ENCODE measurements at regions not wholly inside any gene's neighbourhood (a gene's known extent, or its start where the extent isn't known, plus 50 kb on each side); places are given as distances from the start of the nearest gene placed in this dataset.

DNA sequence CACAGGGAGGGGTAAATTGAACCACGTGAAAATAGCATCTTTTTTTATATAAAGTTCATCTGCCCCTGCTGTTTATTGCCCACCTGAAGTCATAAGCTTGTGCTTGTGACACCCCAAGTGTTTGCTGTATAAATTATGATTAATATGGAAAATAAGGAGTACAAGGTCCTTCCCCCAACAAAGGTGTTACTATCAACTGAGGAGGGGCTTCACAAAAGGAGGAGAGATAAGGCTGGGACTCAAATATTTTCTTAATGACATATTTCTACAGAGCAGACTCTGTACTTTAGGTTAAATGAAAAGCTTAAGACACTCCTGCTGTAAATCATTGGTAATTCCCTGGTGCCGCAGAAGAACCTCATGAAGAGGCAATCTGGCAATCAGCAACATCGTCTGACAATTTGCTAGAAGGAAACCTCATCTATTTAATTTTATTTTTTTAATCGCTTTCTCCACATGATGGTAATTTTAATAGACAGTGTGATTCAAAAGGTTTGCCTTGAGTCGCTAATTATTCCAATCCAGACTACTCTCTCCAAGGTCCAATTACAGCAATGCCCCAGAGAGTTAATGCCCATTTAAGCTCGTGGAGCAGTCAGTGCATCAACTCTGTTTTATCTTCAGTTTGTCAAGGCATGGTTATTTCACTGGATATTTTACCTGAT, 1432.4 kb downstream of the FAM181B start:
- TF ChIP-seq, protein P1, sequence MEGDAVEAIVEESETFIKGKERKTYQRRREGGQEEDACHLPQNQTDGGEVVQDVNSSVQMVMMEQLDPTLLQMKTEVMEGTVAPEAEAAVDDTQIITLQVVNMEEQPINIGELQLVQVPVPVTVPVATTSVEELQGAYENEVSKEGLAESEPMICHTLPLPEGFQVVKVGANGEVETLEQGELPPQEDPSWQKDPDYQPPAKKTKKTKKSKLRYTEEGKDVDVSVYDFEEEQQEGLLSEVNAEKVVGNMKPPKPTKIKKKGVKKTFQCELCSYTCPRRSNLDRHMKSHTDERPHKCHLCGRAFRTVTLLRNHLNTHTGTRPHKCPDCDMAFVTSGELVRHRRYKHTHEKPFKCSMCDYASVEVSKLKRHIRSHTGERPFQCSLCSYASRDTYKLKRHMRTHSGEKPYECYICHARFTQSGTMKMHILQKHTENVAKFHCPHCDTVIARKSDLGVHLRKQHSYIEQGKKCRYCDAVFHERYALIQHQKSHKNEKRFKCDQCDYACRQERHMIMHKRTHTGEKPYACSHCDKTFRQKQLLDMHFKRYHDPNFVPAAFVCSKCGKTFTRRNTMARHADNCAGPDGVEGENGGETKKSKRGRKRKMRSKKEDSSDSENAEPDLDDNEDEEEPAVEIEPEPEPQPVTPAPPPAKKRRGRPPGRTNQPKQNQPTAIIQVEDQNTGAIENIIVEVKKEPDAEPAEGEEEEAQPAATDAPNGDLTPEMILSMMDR (IDR thresholded peaks at IDR 0.05; ENCODE audit: low read length) = no peak
- no peak for TF ChIP-seq EZH2 (IDR thresholded peaks at IDR 0.05; ENCODE audit: borderline replicate concordance, low read length)

All from OCI-LY1 (cell line).